Right lobe of liver (tissue), 6 donors: ENCODE measurements at regions not wholly inside any gene's neighbourhood (a gene's known extent, or its start where the extent isn't known, plus 50 kb on each side); places are given as distances from the start of the nearest gene placed in this dataset.

ENCODE experiments used
- ATAC-seq, 4 donors: fragments of 200-7000 bp; cut with Tn5 transposase; one replicate each; pipeline ENCODE4 v1.9.1; 2020; ENCODE audit warnings: mild to moderate bottlenecking in 4 of 4, moderate library complexity in 4 of 4
- DNase-seq, 3 donors: peaks; one replicate each; pipeline ENCODE4 v3.0.0-alpha.2; 2020
- H3K27ac ChIP-seq, 3 donors: fragments of 200-600 bp; one replicate each; pipeline ENCODE4 v1.8.0; 2022
- H3K27me3 ChIP-seq, 2 donors: fragments of 200-600 bp; one replicate each; pipeline ENCODE4 v1.8.0; 2022
- H3K36me3 ChIP-seq, 4 donors: fragments of 200-600 bp; sonication (generic) in 1 of 4; one replicate each; pipeline versions ENCODE4 v1.5.1 to v1.8.0; 2017 to 2022; ENCODE audit warnings: control low read depth in 1 of 4
- H3K4me1 ChIP-seq, 4 donors: fragments of 200-600 bp; sonication (generic) in 1 of 4; one replicate each; pipeline versions ENCODE4 v1.5.1 to v1.8.0; 2017 to 2022; ENCODE audit warnings: control low read depth in 1 of 4
- H3K4me3 ChIP-seq, 3 donors: fragments of 200-600 bp; one replicate each; pipeline ENCODE4 v1.8.0; 2022
- H3K9me3 ChIP-seq, 4 donors: fragments of 200-600 bp; sonication (generic) in 1 of 4; one replicate each; pipeline versions ENCODE4 v1.5.1 to v1.8.0; 2017 to 2022; ENCODE audit warnings: control low read depth in 1 of 4
- POLR2A ChIP-seq: fragments of 450-650 bp; IDR thresholded peaks from one replicate; pipeline ENCODE4 v1.6.1; 2017; ENCODE audit warnings: antibody characterized with exemption, mild to moderate bottlenecking
- WGBS: methylation state at CpG from one replicate; pipeline ENCODE4 v1.1.6; 2018; ENCODE audit warnings: low coverage, low lambda C conversion rate; ENCODE audit not compliant: insufficient coverage; ENCODE audit errors: missing lambda C conversion rate; 5-methylcytosine and 5-hydroxymethylcytosine counted together
- intact Hi-C, 2 donors: fragments of 100-400 bp; cut with DNase I; formaldehyde crosslinking; loops; one replicate each; pipeline versions ENCODE4 v1.11.2 to v1.14.1; 2022
- TF ChIP-seq, protein P1 (sequence below), 4 donors: fragments of 200-600 bp in 3 of 4; fragments of 450-650 bp in 1 of 4; IDR thresholded peaks; one replicate each; pipeline versions ENCODE4 v1.5.1 to v1.8.0; 2016 to 2022; ENCODE audit warnings: antibody characterized with exemption in 4 of 4, mild to moderate bottlenecking in 2 of 4
- donor health status: DM: no; HTN: yes; CAD: no.
- donor health status: DM: no; HTN: no; CAD: no.
- donor health status: DM: no; HTN: no; CAD: no.
- donor health status: DM: no; HTN: yes; CAD: no.
- donor health status: DM: no; HTN: yes; CAD: no.

DNA sequence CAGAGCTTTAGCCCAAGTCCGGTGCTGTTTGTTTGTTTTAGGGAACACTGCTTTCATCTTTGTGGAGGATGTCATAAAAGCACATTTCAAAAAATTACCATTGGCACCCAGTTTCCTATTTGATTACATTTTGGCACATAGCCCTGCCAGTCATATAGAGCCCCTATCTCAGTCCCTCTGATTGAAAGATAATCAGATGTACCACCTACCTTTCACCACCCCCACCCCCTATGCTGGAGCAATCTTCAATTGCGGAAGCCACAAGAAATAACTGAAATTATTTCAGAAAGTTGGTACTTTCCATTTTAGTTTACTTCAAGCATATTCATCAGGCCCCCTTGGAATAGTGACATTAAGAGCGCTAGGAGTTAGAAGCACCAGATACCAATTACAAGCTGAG is 136.7 kb upstream of the RPL34 start:
- no peak overlapping the region for H3K27ac ChIP-seq
- TF ChIP-seq, protein P1, sequence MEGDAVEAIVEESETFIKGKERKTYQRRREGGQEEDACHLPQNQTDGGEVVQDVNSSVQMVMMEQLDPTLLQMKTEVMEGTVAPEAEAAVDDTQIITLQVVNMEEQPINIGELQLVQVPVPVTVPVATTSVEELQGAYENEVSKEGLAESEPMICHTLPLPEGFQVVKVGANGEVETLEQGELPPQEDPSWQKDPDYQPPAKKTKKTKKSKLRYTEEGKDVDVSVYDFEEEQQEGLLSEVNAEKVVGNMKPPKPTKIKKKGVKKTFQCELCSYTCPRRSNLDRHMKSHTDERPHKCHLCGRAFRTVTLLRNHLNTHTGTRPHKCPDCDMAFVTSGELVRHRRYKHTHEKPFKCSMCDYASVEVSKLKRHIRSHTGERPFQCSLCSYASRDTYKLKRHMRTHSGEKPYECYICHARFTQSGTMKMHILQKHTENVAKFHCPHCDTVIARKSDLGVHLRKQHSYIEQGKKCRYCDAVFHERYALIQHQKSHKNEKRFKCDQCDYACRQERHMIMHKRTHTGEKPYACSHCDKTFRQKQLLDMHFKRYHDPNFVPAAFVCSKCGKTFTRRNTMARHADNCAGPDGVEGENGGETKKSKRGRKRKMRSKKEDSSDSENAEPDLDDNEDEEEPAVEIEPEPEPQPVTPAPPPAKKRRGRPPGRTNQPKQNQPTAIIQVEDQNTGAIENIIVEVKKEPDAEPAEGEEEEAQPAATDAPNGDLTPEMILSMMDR (IDR thresholded peaks at IDR 0.05): no peak
- TF ChIP-seq POLR2A: no peak
- H3K36me3 ChIP-seq: no peaks in the 10 kb centered on the region
- intact Hi-C loops: no loop called here
- DNase-seq (no peak), ATAC-seq (no peak)
- H3K4me1 ChIP-seq: no peaks in the 10 kb centered on the region
- WGBS: 74% methylated on average over 3 of the region's 3 CpGs
- no peaks in the 10 kb centered on the region for H3K9me3 ChIP-seq
- H3K27me3 ChIP-seq: no peaks in the 10 kb centered on the region
- H3K4me3 ChIP-seq: no peak overlapping the region

DNA sequence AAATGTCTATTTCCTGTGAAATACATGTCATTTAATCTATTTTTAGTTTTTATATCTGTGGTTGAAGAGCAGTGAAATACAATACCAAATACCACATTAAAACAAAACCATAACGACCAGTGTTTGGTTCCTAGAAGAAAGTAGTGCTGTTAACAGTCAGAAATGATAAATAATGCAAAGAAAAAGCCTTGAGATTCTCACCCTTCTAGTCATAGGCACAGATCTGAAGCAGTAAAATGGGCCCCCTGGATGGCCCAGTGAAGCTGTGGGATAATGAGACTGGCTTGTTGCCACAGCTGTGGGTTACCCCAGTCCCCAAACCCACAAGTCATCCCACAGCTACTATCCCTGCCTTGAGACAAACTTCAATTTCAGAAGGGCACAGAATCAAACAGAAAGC is 137.3 kb upstream of the RPL34 start:
- intact Hi-C loops: no loop called here
- no peaks in the 10 kb centered on the region for H3K36me3 ChIP-seq
- no peaks in the 10 kb centered on the region for H3K4me1 ChIP-seq
- H3K27me3 ChIP-seq: no peaks in the 10 kb centered on the region
- 0% methylated on average over 1 of the region's 1 CpG for WGBS
- H3K9me3 ChIP-seq: no peaks in the 10 kb centered on the region
- no peak for DNase-seq
- H3K27ac ChIP-seq: no peak overlapping the region
- ATAC-seq: no peak
- no peak overlapping the region for H3K4me3 ChIP-seq
- no peak for TF ChIP-seq POLR2A
- TF ChIP-seq, protein P1 (IDR thresholded peaks at IDR 0.05): no peak

DNA sequence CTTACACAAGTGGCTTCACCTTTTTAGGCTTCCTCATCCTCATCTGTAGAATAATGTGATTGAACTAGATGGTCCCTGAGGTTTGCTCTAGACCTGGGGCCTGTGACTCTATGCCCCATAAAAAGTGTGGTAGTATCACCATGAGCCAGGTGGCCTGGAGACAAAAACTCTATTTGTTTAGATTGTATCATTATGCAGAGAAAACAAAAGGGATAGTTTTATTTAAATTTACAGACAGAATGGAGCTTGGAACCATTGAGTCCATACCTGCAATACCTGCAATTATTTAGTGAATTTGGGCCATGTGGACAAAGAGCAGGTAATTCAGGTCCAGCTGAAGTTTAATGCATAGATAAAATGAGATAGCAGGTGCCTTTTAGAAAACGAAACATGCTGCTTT is 139.5 kb upstream of the RPL34 start:
- H3K27ac ChIP-seq: no peak overlapping the region
- no peak for DNase-seq
- H3K36me3 ChIP-seq: no peaks in the 10 kb centered on the region
- H3K9me3 ChIP-seq: no peaks in the 10 kb centered on the region
- ATAC-seq: no peak
- H3K4me3 ChIP-seq: no peak overlapping the region
- TF ChIP-seq, protein P1 (IDR thresholded peaks at IDR 0.05): no peak
- no peak for TF ChIP-seq POLR2A
- intact Hi-C loops: no loop called here
- H3K4me1 ChIP-seq: no peaks in the 10 kb centered on the region
- 67% methylated on average over 1 of the region's 1 CpG for WGBS
- no peaks in the 10 kb centered on the region for H3K27me3 ChIP-seq

DNA sequence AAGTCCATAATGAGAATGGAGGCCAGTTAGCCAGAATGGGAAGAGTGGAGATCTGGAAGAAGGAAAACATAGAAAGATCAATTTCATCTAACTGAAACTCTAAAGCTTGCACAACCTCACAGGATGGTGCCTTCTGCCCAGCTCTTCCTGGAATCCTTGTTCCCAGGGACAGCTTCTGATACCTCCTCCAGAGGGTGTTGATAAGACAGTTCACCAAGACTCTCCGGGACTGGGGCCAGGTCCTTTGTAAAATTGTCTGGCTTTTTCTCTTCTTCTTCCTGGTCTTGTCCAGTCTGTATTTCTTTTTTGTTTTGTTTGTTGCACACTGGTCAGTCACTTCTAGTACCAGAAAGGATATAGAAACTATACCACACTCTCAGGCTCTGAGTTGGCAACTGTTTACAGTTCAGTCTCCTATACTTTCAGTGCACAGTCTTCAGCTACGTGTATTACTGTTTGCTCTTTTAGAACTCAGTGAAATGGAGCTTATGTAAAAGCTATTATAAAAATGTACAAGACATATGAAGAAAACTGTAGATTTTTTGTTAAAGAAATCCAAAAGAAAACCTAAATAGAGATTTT is 142.8 kb upstream of the RPL34 start:
- ATAC-seq: no peak
- H3K9me3 ChIP-seq: no peaks in the 10 kb centered on the region
- intact Hi-C loops: no loop called here

More for the DNA sequence above, 142.8 kb upstream of the RPL34 start:
- H3K27me3 ChIP-seq: no peaks in the 10 kb centered on the region
- no peak for DNase-seq
- WGBS: 74% methylated on average over 2 of the region's 2 CpGs
- H3K4me1 ChIP-seq: no peaks in the 10 kb centered on the region
- H3K27ac ChIP-seq: no peak overlapping the region
- H3K4me3 ChIP-seq: no peak overlapping the region
- TF ChIP-seq, protein P1 (IDR thresholded peaks at IDR 0.05): no peak
- TF ChIP-seq POLR2A: no peak
- no peaks in the 10 kb centered on the region for H3K36me3 ChIP-seq
